ENCODE measurements at regions not wholly inside any gene's neighbourhood (a gene's known extent, or its start where the extent isn't known, plus 50 kb on each side); places are given as distances from the start of the nearest gene placed in this dataset.

- no peak for TF ChIP-seq CTCF (IDR thresholded peaks at IDR 0.05)
- no peak for TF ChIP-seq EP300 (IDR thresholded peaks at IDR 0.05)
- TF ChIP-seq POLR2A (IDR thresholded peaks at IDR 0.05) = no peak
Measured at GRCh38 chr9:24936117-24936516, 390.4 kb upstream of the IZUMO3 start.
